Activated CD8-positive, alpha-beta memory T cell treated with anti-CD3 and anti-CD28 coated beads for 48 hours (primary cell): ENCODE measurements at regions not wholly inside any gene's neighbourhood (a gene's known extent, or its start where the extent isn't known, plus 50 kb on each side); places are given as distances from the start of the nearest gene placed in this dataset.
"Not testable (repeated sequence)": the region's sequence is repeated elsewhere in the genome, so short reads cannot be mapped to it uniquely, and the experiment has no call there.

ENCODE experiments used
- DNase-seq, 3 experiments: peaks; one replicate each; pipeline ENCODE4 v3.0.0-alpha.2; 2020; ENCODE audit warnings: low read depth in 2 of 3, low spot score in 2 of 3

DNA sequence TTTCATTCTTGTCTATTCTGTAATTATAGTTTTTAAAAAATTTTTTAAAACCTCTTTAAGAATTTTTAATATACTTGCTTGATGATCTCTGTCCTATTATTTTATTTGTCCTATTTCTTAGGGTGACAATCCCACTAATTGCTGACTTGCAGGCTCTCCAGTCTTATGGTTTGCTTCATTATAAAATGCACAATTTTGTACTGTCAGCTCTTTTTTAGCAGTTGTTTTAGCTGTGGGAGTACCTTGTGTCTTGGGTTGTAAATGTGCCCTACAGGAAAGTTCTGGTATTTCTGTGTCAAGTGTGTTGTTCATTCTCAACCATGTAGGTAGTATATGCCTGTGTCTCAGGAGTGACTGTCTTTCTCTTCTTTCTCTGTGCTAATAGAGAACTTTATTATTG lies 118.2 kb upstream of the IL15 start:
- DNase-seq = no peak

DNA sequence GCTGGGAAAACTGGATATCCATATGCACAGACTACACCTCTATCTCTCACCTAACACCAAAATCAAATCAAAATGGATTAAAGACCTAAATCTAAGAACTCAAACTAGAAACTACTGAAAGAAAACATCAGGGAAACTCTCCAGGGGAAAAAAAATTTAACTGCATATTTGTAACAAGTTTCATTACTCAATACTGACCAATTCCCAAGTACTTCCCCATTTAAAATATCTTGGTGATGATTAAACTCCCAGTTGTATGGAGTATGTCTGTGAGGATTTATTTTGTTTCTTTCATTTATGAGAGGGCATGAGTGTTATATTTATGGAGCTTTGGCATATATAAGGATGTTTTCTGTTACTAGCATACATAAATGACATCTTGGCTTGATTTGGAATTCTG lies 112.3 kb upstream of the IL15 start:
- no peak for DNase-seq

DNA sequence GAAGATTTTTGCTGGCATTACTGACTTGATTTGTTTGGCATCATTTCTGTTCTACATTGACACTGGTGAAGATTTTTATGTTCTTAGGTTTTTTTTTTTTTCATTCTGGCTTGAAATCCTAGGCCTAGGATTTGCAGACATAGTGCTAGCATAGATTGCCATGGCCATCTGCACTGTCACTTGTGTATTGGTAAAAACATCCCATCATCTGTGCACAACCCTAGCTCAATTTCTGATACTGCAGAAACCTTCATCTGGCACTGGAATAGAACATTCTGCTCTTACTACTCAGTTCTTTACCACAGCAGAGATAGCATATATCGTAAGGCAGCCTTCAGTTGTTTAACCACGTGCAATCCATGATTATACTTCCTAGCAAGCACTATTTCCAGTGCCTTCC lies 111.5 kb upstream of the IL15 start:
- DNase-seq = no peak

DNA sequence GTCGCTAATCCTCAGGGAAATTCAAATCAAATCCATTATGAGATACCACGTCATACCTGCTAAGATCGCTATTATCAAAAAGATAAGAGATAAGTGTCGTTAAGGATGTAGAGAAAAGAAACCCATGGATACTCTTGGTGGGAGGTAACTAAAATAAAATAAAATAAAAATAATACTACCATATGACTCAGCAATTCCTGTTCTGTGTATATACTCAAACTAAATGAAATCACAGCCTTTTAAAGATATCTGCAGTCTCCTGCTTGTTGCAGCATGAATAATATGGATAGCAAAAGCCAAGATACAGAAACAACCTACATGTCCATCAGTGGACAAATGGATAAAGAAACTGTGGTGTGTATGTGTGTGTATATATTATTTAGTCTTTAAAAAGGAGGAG lies 105.8 kb upstream of the IL15 start:
- DNase-seq = no peak

DNA sequence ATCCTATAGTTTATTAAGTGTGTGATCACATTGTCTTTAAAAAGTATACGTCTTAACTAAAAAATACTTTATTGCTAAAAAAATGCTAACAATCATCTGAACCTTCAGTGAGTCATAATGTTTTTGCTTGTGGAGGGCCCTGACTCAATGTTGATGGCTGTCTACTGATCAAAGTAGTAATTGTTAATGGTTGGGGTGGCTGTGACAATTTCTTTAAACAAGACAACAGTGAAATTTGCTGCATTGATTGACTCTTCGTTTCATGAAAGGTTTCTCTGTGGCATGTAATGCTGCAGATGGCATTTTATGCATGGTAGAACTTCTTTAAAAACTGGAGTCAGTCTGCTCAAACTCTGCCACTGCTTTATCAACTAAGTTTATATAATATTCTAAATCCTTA lies 101.4 kb upstream of the IL15 start:
- DNase-seq = no peak

DNA sequence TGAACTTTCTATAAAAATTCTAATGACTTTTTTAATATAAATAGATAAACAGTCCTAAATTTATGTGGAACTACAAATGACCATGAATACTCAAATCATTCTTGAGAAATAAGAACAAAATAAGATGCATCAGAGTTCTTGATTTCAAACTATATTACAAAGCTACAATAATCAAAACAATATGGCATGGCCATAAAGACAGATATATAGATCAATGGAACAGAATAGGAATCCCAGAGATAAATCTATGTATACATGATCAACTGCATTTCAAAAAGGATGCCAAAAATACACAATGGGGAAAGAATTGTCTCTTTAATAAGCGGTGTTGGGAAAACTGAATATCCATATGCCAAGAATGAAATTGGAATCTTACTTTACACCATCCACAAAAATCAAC lies 98.4 kb upstream of the IL15 start:
- DNase-seq = no peak

DNA sequence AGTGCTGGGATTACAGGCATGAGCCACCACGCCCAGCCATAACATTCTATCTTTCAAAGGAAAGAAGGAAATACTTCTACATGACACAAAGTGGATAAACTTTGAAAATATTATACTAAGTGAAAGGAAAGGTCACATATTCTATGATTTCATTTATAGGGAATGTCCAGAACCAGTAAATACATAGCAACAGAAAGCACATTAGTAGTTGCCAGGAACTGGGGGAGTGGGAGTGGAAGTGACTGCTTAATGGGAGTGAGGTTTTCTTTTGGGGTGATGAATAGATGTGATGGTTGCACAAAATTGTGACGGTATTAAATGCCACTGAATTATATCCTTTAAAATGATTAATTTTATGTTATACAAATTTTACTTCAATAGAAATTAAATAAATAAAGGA lies 95.7 kb upstream of the IL15 start:
- DNase-seq = no peak

DNA sequence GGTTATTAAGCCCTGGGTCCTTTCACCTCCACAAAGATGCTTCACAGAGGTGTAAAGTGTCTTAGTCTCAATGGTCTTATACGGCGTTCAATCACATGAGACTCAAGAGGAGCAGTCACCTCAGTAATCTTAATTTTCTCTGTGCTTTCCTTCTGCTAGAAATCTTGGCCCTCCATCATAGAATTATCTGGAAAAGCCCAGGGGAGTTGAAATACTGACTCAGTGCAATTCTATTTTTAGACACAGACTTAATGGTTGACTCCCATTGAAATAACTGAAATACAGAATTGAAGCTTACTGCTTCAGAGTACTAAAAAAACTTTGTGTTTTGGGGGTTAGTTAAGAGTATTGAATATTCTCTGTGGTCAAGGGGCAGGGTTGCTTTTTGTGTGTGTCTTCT lies 94.5 kb upstream of the IL15 start:
- DNase-seq = no peak

DNA sequence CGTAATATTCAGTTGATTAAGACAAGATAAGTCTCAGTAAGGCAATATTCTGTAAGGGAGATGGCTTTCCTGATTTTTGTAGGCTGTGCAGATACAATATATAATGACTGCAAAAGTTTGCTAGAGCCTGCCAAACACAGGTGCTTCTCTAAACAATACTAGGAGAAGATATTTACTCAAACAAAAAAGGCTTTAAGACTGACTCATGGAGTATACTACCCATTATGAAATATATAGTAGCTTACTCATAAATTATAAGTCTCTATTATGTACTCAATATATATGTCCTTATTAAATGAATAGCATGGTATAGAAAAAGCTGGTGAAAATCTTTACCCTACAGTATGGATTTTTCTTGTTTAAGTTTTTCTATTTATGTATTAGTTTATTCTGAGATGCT lies 93.2 kb upstream of the IL15 start:
- no peak for DNase-seq

DNA sequence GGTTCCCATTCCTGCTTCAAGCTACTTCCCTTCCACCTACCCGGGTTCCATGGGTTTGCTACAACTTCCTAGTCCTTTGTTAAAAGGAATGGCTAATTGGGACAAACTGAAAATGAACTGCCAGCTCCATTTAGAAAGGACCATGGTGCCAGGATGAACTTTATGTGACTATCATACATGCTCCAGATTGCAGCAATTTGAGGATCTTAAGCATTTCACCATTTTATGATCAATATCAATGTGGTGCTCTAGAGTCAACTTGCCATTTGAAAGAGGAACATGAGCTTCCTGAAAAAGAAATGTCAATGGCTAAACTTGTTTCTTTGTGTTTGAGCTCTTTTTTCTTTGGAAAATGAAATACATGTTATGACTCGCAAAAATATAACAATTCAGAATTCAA lies 92.7 kb upstream of the IL15 start:
- no peak for DNase-seq

DNA sequence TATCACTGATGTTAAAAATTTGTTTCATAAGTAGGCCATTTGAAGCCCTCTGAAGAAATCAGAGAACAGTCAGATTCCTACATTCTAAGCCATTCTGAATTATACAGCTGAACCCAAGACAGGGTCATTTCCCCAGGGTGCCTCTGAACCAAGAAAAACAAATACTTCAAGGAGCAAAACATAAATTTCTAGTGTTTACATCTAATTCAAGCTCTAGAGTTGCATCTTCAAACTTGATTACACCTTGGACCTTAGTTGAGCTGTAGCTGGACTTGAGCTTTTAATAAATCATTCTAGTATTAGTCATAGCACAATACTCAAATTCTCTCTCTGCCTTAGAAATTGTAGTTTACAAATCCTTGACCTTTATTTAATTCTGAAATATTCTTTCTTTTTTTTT lies 87.6 kb upstream of the IL15 start:
- DNase-seq = no peak

DNA sequence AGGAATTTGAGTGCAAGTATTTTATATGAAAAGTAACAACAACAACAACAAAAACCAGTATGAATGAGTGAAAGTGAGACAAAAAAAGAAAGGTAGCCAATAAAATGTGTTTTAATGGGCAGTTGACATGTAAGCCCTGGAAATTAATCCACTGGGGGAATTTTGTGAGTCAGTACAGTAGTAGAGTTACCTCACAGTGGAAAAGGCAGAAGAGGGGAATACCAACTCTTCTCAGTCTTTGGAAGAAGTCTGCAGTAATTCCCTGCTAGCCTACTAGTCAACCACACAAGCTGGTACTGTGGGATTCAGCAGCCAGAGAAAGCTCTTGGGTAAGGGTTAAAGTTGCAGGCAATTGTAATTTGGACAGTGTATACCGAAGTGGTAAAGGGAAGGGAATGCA lies 76.3 kb upstream of the IL15 start:
- no peak for DNase-seq

DNA sequence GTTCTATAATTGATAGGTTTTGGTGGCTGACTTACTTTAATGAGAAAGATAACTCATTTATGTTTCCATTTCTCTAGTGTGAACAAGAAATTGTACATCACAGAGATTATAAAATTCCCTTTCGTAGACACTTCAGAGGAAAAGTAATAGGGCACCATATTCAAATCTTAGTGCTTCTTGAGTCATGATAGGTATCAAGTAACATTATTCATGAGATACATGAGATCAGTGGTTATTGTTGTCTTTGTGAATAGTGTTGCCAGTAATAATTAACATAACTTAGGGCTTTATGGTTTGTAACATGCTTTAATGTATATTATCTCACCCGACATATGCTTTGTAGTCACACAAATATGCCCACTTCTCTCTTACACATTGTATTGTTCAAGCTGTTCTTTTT lies 73.7 kb upstream of the IL15 start:
- no peak for DNase-seq

DNA sequence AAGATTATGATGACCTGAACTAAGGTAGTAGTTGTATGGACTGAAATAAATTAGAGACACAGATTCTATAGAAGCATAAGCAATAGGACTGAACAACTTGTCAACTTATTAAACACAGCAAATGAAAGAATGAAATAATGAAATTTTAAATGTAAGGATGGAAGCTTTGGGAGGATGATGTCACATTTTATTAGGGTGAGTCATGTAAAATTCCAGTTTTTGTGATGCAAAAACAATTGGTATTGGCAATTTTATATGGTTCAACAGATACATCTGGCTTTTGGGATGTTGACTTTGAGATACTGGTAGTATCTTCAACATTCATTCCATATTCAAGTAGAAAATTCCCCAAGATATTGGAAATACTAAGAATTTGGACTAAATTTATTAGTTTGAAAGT lies 72.7 kb upstream of the IL15 start:
- DNase-seq = no peak

DNA sequence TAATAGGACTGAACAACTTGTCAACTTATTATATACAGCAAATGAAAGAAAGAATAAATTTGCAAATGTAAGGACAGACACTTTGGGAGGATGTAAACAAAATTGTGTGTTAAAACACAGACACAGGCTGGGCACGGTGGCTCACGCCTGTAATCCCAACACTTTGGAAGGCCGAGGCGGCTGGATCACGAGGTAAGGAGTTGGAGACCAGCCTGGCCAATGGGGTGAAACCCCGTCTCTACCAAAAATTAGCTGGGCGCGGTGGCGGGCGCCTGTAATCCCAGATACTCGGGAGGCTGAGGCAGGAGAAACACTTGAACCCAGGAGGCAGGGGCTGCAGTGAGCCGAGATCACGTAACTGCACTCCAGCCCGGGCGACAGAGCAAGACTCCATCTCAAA lies 71.4 kb upstream of the IL15 start:
- not testable (repeated sequence) for DNase-seq

DNA sequence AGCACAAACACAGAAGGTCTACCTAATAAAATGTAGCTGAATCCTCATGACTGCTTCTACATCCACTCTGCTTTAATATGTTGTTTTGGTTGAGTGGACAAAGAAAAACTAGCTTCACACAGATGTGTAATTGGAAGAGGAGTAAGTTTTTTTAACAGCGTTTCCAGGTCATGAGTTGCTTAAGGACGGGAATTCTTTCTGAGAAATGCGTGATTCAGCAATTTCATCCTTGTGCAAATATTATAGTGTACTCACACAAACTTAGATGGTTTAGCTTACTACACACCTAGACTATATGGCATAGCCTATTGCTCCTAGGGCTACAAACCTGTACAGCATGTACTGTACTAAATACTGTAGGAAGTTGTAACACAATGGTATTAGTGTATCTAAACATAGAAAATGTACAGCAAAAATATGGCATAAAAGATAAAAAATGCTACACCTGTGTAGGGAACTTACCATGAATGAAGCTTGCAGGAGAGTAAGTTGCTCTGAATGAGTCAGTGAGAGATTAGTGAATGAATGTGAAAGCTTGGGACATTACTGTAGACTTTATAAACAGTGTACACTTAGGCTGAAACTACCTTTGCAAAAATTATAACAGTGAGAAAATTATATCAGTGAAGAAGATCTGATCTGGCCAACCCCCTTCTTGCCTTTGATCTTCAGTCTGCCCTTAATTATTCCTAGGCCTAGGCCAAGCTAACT lies 70.8 kb upstream of the IL15 start:
- no peak for DNase-seq

DNA sequence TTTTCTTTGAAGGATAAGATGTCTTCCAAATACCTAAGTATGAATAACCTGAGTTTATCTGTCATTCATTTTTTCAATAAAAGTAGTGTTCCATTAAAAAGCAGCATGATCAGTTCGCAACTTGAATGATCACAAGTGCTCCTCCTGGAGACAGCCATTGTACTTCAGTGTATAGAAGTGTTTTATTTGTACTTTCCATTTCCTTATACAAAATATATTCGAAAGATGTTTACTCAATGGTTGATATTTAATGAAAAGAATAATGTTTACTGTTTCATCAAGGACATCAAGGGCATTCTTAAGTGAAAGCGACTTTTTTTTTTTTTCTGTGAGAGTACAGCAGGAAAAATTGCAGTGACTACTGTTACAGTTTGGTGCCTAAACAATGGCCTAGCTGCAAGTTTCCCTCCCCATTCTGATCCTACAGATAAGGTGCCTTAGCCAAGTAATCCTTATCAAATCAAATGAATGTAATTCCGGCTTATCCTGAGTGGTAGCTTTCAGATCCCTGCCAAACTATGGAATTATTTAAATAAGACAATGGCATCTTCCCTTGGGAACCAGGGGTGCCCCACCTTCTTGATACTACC lies 69.0 kb upstream of the IL15 start:
- DNase-seq = no peak

DNA sequence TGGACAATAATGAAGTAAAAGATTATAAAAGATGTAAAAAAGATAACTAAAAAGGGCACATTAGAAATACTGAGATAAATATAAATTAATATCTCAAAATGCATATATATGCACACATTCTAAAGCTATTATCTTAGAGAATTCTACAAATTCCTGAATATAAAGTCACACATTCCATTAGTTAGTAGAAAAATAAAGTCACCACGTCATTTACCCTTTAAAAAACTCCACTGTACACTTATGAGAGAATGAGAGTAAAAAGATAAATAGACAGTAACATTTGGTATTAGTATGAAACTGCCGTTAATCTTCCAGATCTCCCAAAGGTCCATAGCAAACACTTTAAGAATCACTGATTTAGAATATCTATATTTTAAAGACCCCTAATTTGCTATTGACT lies 67.2 kb upstream of the IL15 start:
- no peak for DNase-seq

DNA sequence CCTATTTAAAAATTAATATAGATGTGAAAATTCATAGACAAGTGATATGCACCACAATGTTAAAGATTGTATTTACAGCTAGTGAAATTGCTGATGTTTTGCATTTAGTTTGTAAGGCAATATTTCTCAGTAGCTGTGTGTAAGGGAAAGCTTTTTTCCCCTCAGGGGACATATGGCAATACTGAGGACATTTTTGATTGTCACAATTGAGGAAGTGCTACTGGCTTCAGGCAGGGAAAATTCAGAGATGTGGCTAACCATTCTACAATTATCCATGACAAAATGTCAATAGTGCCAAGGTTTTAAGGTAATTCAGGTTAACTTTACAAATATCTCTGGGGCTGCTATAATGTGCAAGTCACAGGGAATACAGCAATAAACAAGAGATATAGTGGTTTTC lies 66.1 kb upstream of the IL15 start:
- DNase-seq = no peak

DNA sequence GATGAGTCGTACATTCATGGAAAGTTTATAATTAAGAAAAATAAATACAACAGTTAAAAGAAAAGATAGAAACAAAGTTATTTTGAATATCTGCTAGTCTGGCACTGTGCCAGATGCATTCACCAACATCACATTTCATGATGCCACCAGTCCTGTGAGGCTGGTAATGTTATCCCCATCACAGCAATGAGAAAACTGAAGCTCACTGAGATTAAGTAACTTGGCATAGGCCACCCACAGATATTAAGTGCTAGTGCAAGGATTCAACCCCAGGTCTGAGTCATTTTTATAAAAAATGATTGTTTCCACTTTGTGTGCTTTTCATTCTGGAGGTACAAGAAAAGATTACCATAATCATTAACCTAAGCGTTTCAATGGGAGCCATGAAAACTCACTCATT lies 65.0 kb upstream of the IL15 start:
- no peak for DNase-seq

DNA sequence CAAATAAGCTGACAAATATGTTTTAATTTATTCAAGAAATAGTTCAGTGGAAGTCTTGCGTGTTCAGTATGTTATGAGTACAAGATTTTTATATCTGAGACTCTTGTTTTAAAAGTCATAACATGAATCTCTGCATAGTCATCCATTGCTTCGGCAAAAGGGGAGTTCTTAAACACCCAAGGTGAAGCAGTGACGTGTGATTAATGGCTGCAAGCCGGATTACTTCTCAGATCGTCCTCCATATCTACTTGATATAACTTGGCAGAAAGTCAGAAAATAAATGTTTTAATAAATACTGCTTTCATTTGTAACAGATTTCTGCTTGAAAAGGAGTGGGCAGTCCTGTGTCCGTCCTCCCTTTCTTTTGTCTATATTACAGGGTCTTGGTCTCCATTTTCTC lies 64.6 kb upstream of the IL15 start:
- no peak for DNase-seq

DNA sequence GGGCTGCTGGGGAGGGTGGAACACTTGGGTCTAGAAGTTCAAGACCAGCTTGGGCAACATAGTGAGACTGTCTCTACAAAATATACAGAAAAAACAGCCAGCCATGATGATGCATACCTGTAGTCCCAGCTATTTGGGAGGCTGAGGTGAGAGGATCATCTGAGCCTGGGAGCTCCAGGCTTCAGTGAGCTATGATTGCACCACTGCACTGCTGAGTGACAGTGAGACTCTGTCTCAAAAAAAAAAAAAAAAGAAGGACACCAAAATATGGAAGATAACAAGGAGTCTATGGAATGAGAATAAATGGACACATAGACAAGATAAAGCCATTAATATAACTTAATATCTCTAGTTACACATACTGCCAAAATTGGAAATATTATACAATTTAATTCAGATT lies 62.7 kb upstream of the IL15 start:
- no peak for DNase-seq

DNA sequence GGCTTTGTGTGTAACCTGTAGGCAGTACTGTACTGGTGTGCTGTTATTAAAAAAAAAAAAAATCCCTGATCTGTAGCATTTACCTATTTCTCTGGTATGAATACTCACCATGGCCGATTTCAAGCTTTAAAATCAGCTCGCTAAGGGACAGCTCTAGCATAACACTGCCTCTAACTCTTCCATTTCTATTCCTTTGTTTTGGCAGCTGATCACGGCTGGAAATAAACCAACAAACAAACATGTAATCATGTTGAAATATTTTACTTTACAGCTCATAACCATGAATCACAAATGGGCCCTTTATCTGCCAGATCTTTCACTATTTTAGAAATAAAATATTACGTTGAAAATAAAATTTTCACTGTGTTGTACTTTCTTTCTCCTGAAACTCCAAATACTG lies 60.5 kb upstream of the IL15 start:
- DNase-seq = no peak
